IMR-90 (cell line): ENCODE measurements at regions not wholly inside any gene's neighbourhood (a gene's known extent, or its start where the extent isn't known, plus 50 kb on each side); places are given as distances from the start of the nearest gene placed in this dataset.

ENCODE experiments used
- ATAC-seq: fragments of 200-7000 bp; cut with Tn5 transposase; 2 replicates; pipeline ENCODE4 v1.9.1; 2020; ENCODE audit warnings: low read depth, mild to moderate bottlenecking, moderate library complexity
- BruUV-seq: library from RNA; stranded (reverse); fragments of 400-500 nt; replicated peaks from 2 replicates; lab custom pipeline; 2021; lab: Mats Ljungman, UMichigan
- CTCF ChIA-PET: fragments of 300-600 bp; formaldehyde crosslinking; extraction: SDS; loops from one replicate; lab custom pipeline; 2021; ENCODE audit warnings: antibody characterized with exemption; lab: Yijun Ruan, JAX
- POLR2A ChIA-PET: fragments of 300-600 bp; sonication (Branson Sonifier 250); formaldehyde crosslinking; loops from one replicate; lab custom pipeline; 2022; ENCODE audit warnings: antibody characterized with exemption; ENCODE audit not compliant: unreplicated experiment; lab: Charles Lee
- DNase-seq: peaks from one replicate; pipeline ENCODE4 v3.0.0; 2013
- H2AFZ ChIP-seq: replicated peaks from 2 replicates; pipeline ENCODE3; 2013; ENCODE audit warnings: low read length, mild to moderate bottlenecking; ENCODE audit not compliant: poor library complexity
- H2AK5ac ChIP-seq: 2 replicates; pipeline ENCODE4 v1.6.1; 2013; ENCODE audit warnings: low read depth, low read length, inconsistent platforms
- H2AK9ac ChIP-seq: replicated peaks from 2 replicates; pipeline ENCODE3; 2013; ENCODE audit warnings: mild to moderate bottlenecking, low read depth, low read length, moderate library complexity; ENCODE audit not compliant: poor library complexity
- H2BK120ac ChIP-seq: 2 replicates; pipeline ENCODE4 v1.6.1; 2013; ENCODE audit warnings: low read depth, low read length, inconsistent platforms
- H2BK15ac ChIP-seq: 3 replicates; pipeline ENCODE4 v1.6.1; 2013; ENCODE audit warnings: low read depth, low read length, inconsistent platforms
- H2BK20ac ChIP-seq: 2 replicates; pipeline ENCODE4 v1.6.1; 2013; ENCODE audit warnings: low read depth, mild to moderate bottlenecking, inconsistent platforms, low read length, moderate library complexity
- H2BK5ac ChIP-seq: 2 replicates; pipeline ENCODE4 v1.6.1; 2013; ENCODE audit warnings: mild to moderate bottlenecking, low read depth, low read length, inconsistent platforms; ENCODE audit not compliant: poor library complexity, severe bottlenecking
- H3K14ac ChIP-seq: replicated peaks from 2 replicates; pipeline ENCODE4 v1.6.1; 2013; ENCODE audit warnings: low read depth, low read length, inconsistent platforms
- H3K18ac ChIP-seq: 2 replicates; pipeline ENCODE4 v1.6.1; 2013; ENCODE audit warnings: low read depth, low read length, control low read depth
- H3K23ac ChIP-seq: 2 replicates; pipeline ENCODE4 v1.6.1; 2013; ENCODE audit warnings: low read depth, low read length, inconsistent platforms
- H3K27ac ChIP-seq: 2 replicates; pipeline ENCODE4 v1.5.1; 2013; ENCODE audit warnings: mild to moderate bottlenecking, control low read depth, low read length; ENCODE audit not compliant: insufficient read depth
- H3K27me3 ChIP-seq: 2 replicates; pipeline ENCODE4 v1.6.1; 2013; ENCODE audit warnings: low read length; ENCODE audit not compliant: control insufficient read depth, insufficient read depth
- H3K36me3 ChIP-seq: 2 replicates; pipeline ENCODE4 v1.6.1; 2013; ENCODE audit warnings: low read length, mixed read lengths; ENCODE audit not compliant: control insufficient read depth, insufficient read depth
- H3K4ac ChIP-seq: 2 replicates; pipeline ENCODE4 v1.6.1; 2013; ENCODE audit warnings: low read depth, low read length, inconsistent platforms
- H3K4me1 ChIP-seq: 2 replicates; pipeline ENCODE4 v1.6.1; 2013; ENCODE audit warnings: low read length, mixed read lengths; ENCODE audit not compliant: control insufficient read depth, insufficient read depth
- H3K4me2 ChIP-seq: 2 replicates; pipeline ENCODE4 v1.6.1; 2013; ENCODE audit warnings: low read depth, mild to moderate bottlenecking, control low read depth, low read length, moderate library complexity
- H3K4me3 ChIP-seq: 2 replicates; pipeline ENCODE4 v1.5.1; 2013; ENCODE audit warnings: low read depth, mild to moderate bottlenecking, control low read depth, low read length, moderate library complexity; ENCODE audit not compliant: insufficient read depth
- H3K56ac ChIP-seq: 2 replicates; pipeline ENCODE4 v1.6.1; 2013; ENCODE audit warnings: low read length, inconsistent platforms; ENCODE audit not compliant: insufficient read depth; ENCODE audit errors: extremely low read depth
- H3K79me1 ChIP-seq, 2 experiments: 2 replicates each; pipeline ENCODE4 v1.6.1; 2013; ENCODE audit warnings: low read length in 2 of 2, inconsistent platforms in 1 of 2, low read depth in 1 of 2
- H3K9ac ChIP-seq: 2 replicates; pipeline ENCODE4 v1.6.1; 2013; ENCODE audit warnings: low read depth, low read length, control low read depth
- H3K9me1 ChIP-seq: 2 replicates; pipeline ENCODE4 v1.6.1; 2013; ENCODE audit warnings: low read length, inconsistent platforms; ENCODE audit not compliant: insufficient read depth
- H3K9me3 ChIP-seq: 2 replicates; pipeline ENCODE4 v1.6.1; 2013; ENCODE audit warnings: low read length; ENCODE audit not compliant: control insufficient read depth, insufficient read depth
- H4K20me1 ChIP-seq: 2 replicates; pipeline ENCODE4 v1.6.1; 2013; ENCODE audit warnings: low read length, inconsistent platforms; ENCODE audit not compliant: insufficient read depth
- H4K5ac ChIP-seq: 2 replicates; pipeline ENCODE4 v1.6.1; 2013; ENCODE audit warnings: mild to moderate bottlenecking, low read depth, low read length, control low read depth
- H4K8ac ChIP-seq, 2 experiments: 2 replicates each; pipeline ENCODE4 v1.6.1; 2013; ENCODE audit warnings: low read depth in 2 of 2, low read length in 2 of 2, control low read depth in 1 of 2, inconsistent platforms in 1 of 2
- H4K91ac ChIP-seq: 2 replicates; pipeline ENCODE4 v1.6.1; 2013; ENCODE audit warnings: low read depth, low read length, inconsistent platforms; ENCODE audit not compliant: insufficient read depth
- BHLHE40 ChIP-seq: fragments of 150-350 bp; IDR thresholded peaks from 2 replicates; pipeline ENCODE4 v1.6.1; 2016; ENCODE audit warnings: mild to moderate bottlenecking, low read depth, low read length
- CEBPB ChIP-seq: IDR thresholded peaks from 2 replicates; pipeline ENCODE4 v1.6.1; 2012; ENCODE audit warnings: low read depth, low read length, improper control_type of control experiment
- CHD1 ChIP-seq: IDR thresholded peaks from 2 replicates; pipeline ENCODE4 v1.6.1; 2012; ENCODE audit warnings: low read depth, low read length, improper control_type of control experiment
- FOS ChIP-seq: fragments of 150-350 bp; IDR thresholded peaks from 2 replicates; pipeline ENCODE4 v1.6.1; 2016; ENCODE audit warnings: low read depth, low read length
- NFE2L2 ChIP-seq: fragments of 150-350 bp; IDR thresholded peaks from 2 replicates; pipeline ENCODE4 v1.6.1; 2016; ENCODE audit warnings: low read depth, mild to moderate bottlenecking, low read length
- POLR2A ChIP-seq: IDR thresholded peaks from 2 replicates; pipeline ENCODE4 v1.6.1; 2012; ENCODE audit warnings: mild to moderate bottlenecking, low read depth, low read length
- RAD21 ChIP-seq: IDR thresholded peaks from 2 replicates; pipeline ENCODE4 v1.6.1; 2012; ENCODE audit warnings: low read length, improper control_type of control experiment
- RCOR1 ChIP-seq: IDR thresholded peaks from 2 replicates; pipeline ENCODE4 v1.6.1; 2012; ENCODE audit warnings: mild to moderate bottlenecking, low read length, improper control_type of control experiment; ENCODE audit not compliant: insufficient replicate concordance
- RFX5 ChIP-seq: IDR thresholded peaks from 2 replicates; pipeline ENCODE4 v1.8.0; 2012; ENCODE audit warnings: low read depth, mild to moderate bottlenecking, low read length, moderate library complexity
- SMC3 ChIP-seq: fragments of 150-350 bp; IDR thresholded peaks from 2 replicates; pipeline ENCODE4 v1.6.1; 2016; ENCODE audit warnings: low read depth, mild to moderate bottlenecking, antibody characterized with exemption, low read length, moderate library complexity
- WGBS, 2 experiments: methylation state at CpG; one replicate each; pipeline versions ENCODE4 v1.1.5 to v1.1.7; 2013; ENCODE audit warnings: missing lambda C conversion rate in 2 of 2; ENCODE audit not compliant: insufficient read length in 1 of 2; ENCODE audit errors: extremely low coverage in 2 of 2; 5-methylcytosine and 5-hydroxymethylcytosine counted together
- dilution Hi-C: fragments of 300-500 bp; cut with HindIII; formaldehyde crosslinking; loops from one replicate; pipeline ENCODE4 v1.14.3; 2018; ENCODE audit warnings: low sequenced_read_pairs; ENCODE audit not compliant: unreplicated experiment
- in situ Hi-C: fragments of 300-500 bp; cut with MboI; formaldehyde crosslinking; loops from 3 replicates; pipeline ENCODE4 v1.14.3; 2019; ENCODE audit warnings: low sequenced_read_pairs, inconsistent platforms, mixed read lengths
- intact Hi-C: fragments of 100-400 bp; cut with micrococcal nuclease; formaldehyde crosslinking; loops from 2 replicates; pipeline ENCODE4 v1.10.0; 2022
- TF ChIP-seq, protein P1 (sequence below): fragments of 150-350 bp; IDR thresholded peaks from 2 replicates; pipeline ENCODE4 v1.6.1; 2016; ENCODE audit warnings: low read depth, mild to moderate bottlenecking, low read length, moderate library complexity, borderline replicate concordance
- TF ChIP-seq, protein P2 (sequence below): conservative IDR thresholded peaks from 2 replicates; pipeline ENCODE4 v1.5.1; 2012; ENCODE audit warnings: mild to moderate bottlenecking, low read depth, low read length, improper control_type of control experiment
- TF ChIP-seq, protein P3 (sequence below): fragments of 150-350 bp; IDR thresholded peaks from 2 replicates; pipeline ENCODE4 v1.6.1; 2017; ENCODE audit warnings: mild to moderate bottlenecking, antibody characterized with exemption, low read length, low read depth

DNA sequence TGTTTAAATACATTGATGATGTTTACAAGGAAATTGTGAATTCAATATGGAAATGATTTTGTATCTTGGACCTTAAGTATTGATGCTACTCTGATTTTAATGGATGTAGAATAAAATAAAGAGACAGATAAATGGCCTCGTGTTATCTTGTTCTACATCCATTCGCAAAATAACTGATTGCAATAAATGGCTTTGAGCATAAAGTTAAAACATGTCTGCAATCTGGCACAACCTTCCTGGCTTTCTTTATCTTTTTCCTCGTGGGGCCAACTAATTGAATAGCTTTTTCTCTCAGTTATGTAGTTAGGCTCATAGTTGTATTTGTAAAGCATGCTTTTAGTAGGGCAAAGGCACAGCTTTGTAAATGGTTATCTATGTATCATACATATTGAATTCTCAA lies 691.4 kb downstream of the CDH8 start:
- Histone ChIP-seq H4K5ac (no peak overlapping the region), H2AK9ac (no peak overlapping the region), H3K9me1 (no peaks in the 10 kb centered on the region), H4K20me1 (no peaks in the 10 kb centered on the region), H3K4me1 (no peaks in the 10 kb centered on the region), H2BK15ac (no peak overlapping the region), H3K4me2 (no peak overlapping the region), H2BK120ac (no peak overlapping the region), H3K9me3 (peaks cover 6% of the 10 kb centered on the region), H3K36me3 (no peaks in the 10 kb centered on the region), H4K8ac (no peak overlapping the region), H3K79me1 (no peaks in the 10 kb centered on the region), H3K18ac (no peak overlapping the region), H3K4me3 (no peak overlapping the region), H2BK20ac (no peak overlapping the region), H3K23ac (no peak overlapping the region), H3K27me3 (no peaks in the 10 kb centered on the region), H2AK5ac (no peak overlapping the region), H2BK5ac (no peak overlapping the region), H3K27ac (no peak overlapping the region), H3K14ac (no peak overlapping the region), H3K56ac (no peak overlapping the region), H3K9ac (no peak overlapping the region), H4K91ac (no peak overlapping the region), H3K4ac (no peak overlapping the region), H2AFZ (no peak overlapping the region)
- TF ChIP-seq RCOR1, result no peak
- TF ChIP-seq, protein P1, sequence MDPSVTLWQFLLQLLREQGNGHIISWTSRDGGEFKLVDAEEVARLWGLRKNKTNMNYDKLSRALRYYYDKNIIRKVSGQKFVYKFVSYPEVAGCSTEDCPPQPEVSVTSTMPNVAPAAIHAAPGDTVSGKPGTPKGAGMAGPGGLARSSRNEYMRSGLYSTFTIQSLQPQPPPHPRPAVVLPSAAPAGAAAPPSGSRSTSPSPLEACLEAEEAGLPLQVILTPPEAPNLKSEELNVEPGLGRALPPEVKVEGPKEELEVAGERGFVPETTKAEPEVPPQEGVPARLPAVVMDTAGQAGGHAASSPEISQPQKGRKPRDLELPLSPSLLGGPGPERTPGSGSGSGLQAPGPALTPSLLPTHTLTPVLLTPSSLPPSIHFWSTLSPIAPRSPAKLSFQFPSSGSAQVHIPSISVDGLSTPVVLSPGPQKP, result no peak
- no peak for TF ChIP-seq NFE2L2
- TF ChIP-seq FOS, result no peak
- no peak for TF ChIP-seq RAD21
- no peak for TF ChIP-seq BHLHE40
- TF ChIP-seq, protein P2, sequence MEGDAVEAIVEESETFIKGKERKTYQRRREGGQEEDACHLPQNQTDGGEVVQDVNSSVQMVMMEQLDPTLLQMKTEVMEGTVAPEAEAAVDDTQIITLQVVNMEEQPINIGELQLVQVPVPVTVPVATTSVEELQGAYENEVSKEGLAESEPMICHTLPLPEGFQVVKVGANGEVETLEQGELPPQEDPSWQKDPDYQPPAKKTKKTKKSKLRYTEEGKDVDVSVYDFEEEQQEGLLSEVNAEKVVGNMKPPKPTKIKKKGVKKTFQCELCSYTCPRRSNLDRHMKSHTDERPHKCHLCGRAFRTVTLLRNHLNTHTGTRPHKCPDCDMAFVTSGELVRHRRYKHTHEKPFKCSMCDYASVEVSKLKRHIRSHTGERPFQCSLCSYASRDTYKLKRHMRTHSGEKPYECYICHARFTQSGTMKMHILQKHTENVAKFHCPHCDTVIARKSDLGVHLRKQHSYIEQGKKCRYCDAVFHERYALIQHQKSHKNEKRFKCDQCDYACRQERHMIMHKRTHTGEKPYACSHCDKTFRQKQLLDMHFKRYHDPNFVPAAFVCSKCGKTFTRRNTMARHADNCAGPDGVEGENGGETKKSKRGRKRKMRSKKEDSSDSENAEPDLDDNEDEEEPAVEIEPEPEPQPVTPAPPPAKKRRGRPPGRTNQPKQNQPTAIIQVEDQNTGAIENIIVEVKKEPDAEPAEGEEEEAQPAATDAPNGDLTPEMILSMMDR, result no peak
- no peak for TF ChIP-seq CEBPB
- TF ChIP-seq CHD1, result no peak
- no peak for TF ChIP-seq SMC3
- no peak for TF ChIP-seq RFX5
- no peak for TF ChIP-seq POLR2A
- TF ChIP-seq, protein P3, sequence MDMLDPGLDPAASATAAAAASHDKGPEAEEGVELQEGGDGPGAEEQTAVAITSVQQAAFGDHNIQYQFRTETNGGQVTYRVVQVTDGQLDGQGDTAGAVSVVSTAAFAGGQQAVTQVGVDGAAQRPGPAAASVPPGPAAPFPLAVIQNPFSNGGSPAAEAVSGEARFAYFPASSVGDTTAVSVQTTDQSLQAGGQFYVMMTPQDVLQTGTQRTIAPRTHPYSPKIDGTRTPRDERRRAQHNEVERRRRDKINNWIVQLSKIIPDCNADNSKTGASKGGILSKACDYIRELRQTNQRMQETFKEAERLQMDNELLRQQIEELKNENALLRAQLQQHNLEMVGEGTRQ, result no peak
- CTCF ChIA-PET, result no interaction called here
- POLR2A ChIA-PET, result no interaction called here
- dilution Hi-C loops (no loop called here), in situ Hi-C loops (no loop called here), intact Hi-C loops (no loop called here)
- BruUV-seq, result no TSS peak
- DNase-seq (no peak), ATAC-seq (no peak)
- WGBS, 2 experiments, result no CpG with 5 or more reads among the region's 3 CpGs
